ENCODE measurements at regions not wholly inside any gene's neighbourhood (a gene's known extent, or its start where the extent isn't known, plus 50 kb on each side); places are given as distances from the start of the nearest gene placed in this dataset.

DNA sequence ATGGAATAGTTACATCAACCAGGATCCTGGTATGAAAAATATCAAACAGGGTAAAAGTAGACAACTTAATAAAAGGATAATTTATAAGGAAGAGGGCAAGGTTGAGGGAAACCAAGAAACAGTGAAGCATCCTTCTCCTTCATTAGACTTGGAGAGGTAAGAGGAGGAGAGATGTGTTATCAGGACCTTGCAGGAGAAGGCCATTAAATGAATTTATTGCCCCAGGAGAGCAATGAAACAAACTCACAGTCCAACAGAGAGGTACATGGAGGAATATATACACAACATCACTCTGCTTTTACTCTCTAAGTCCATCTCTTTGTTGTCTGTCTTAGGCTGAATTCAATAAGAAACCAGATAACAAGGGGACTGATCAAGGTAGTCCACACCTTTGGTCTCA, 966.2 kb downstream of the SORCS1 start:
- H3K4me3 Mint-ChIP-seq, result no peak overlapping the region
- H3K79me2 ChIP-seq (ENCODE audit: control insufficient read depth, insufficient read depth, low read length), result no peaks in the 10 kb centered on the region
- no peak overlapping the region for H3K9ac ChIP-seq (ENCODE audit: low read length)
- H3K4me1 Mint-ChIP-seq, result no peaks in the 10 kb centered on the region
- H2AFZ ChIP-seq (ENCODE audit: insufficient read depth, low read depth, low read length, poor library complexity, severe bottlenecking), result no peak overlapping the region
- no peak overlapping the region for H3K4me3 ChIP-seq (ENCODE audit: control extremely low read depth in 1 of 5, extremely low read depth in 1 of 5, insufficient read depth in 1 of 5, low read depth in 2 of 5, low read length in 4 of 5)
- no peaks in the 10 kb centered on the region for H3K4me1 ChIP-seq (ENCODE audit: control insufficient read depth in 2 of 2, insufficient read depth in 2 of 2, low read length in 2 of 2)
- no peak overlapping the region for H3K27ac ChIP-seq (ENCODE audit: low read length in 2 of 2)
- ChIA-PET POLR2A (no interaction called here), CTCF (no interaction called here)
- no peak for ATAC-seq (ENCODE audit: low read depth)
- H3K9me3 ChIP-seq (ENCODE audit: control extremely low read depth in 1 of 3, control insufficient read depth in 2 of 3, insufficient read depth in 1 of 3, low read length in 2 of 3), result peaks cover 0 to under 1% (median 0%) of the 10 kb centered on the region in 3 donors
- H3K4me2 ChIP-seq (replicated peaks; ENCODE audit: low read depth, low read length, poor library complexity, severe bottlenecking), result no peak overlapping the region
- TF ChIP-seq, protein P1, sequence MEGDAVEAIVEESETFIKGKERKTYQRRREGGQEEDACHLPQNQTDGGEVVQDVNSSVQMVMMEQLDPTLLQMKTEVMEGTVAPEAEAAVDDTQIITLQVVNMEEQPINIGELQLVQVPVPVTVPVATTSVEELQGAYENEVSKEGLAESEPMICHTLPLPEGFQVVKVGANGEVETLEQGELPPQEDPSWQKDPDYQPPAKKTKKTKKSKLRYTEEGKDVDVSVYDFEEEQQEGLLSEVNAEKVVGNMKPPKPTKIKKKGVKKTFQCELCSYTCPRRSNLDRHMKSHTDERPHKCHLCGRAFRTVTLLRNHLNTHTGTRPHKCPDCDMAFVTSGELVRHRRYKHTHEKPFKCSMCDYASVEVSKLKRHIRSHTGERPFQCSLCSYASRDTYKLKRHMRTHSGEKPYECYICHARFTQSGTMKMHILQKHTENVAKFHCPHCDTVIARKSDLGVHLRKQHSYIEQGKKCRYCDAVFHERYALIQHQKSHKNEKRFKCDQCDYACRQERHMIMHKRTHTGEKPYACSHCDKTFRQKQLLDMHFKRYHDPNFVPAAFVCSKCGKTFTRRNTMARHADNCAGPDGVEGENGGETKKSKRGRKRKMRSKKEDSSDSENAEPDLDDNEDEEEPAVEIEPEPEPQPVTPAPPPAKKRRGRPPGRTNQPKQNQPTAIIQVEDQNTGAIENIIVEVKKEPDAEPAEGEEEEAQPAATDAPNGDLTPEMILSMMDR (IDR thresholded peaks at IDR 0.05), result no peak
- no peak for TF ChIP-seq EZH2 (IDR thresholded peaks at IDR 0.05; ENCODE audit: borderline replicate concordance, insufficient read depth, low read depth, low read length, poor library complexity, severe bottlenecking)
- H3K27me3 Mint-ChIP-seq, result no peaks in the 10 kb centered on the region
- H4K20me1 ChIP-seq (ENCODE audit: control insufficient read depth, insufficient read depth, low read length, poor library complexity, severe bottlenecking), result no peaks in the 10 kb centered on the region
- H3K27me3 ChIP-seq (replicated peaks in 1 of 4; ENCODE audit: control extremely low read depth in 1 of 4, control insufficient read depth in 3 of 4, insufficient read depth in 4 of 4, low read length in 3 of 4), result no peaks in the 10 kb centered on the region
- no peak overlapping the region for H3K27ac Mint-ChIP-seq
- H3K9me3 Mint-ChIP-seq (ENCODE audit: insufficient read depth), result no peaks in the 10 kb centered on the region
- H3K36me3 ChIP-seq (replicated peaks in 1 of 2; ENCODE audit: control extremely low read depth in 1 of 2, control insufficient read depth in 1 of 2, extremely low read depth in 1 of 2, insufficient read depth in 2 of 2, low read length in 1 of 2), result no peaks in the 10 kb centered on the region
- intact Hi-C loops (cut with micrococcal nuclease), result no loop called here
- no peak for DNase-seq

DNA sequence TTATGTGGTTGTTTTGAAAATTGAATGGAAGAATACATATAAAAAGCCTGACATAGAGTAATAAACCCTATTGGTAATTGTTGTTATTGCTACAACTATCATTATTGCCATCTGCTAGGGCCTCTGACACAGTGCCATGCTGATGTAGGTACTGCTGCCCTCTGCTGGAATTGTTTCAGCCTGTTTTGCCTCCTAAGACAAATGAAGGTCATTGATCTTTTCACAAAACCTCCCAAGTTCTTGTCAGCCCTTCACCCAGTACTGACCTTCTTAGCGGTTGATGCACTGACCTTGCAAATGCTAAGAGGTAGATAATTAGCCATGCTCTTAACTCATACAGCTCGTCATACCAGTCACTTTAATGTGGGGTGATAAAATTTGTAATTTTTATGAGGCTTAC, 975.2 kb downstream of the SORCS1 start:
- DNase-seq (no peak), ATAC-seq (ENCODE audit: low read depth) (no peak)
- Mint-ChIP-seq H3K27me3 (no peaks in the 10 kb centered on the region), H3K4me1 (no peaks in the 10 kb centered on the region), H3K9me3 (ENCODE audit: insufficient read depth) (no peaks in the 10 kb centered on the region), H3K4me3 (no peak overlapping the region), H3K27ac (no peak overlapping the region)
- Histone ChIP-seq H3K27me3 (replicated peaks in 1 of 4; ENCODE audit: control extremely low read depth in 1 of 4, control insufficient read depth in 3 of 4, insufficient read depth in 4 of 4, low read length in 3 of 4) (no peaks in the 10 kb centered on the region), H4K20me1 (ENCODE audit: control insufficient read depth, insufficient read depth, low read length, poor library complexity, severe bottlenecking) (no peaks in the 10 kb centered on the region), H3K4me2 (replicated peaks; ENCODE audit: low read depth, low read length, poor library complexity, severe bottlenecking) (no peak overlapping the region), H3K4me1 (ENCODE audit: control insufficient read depth in 2 of 2, insufficient read depth in 2 of 2, low read length in 2 of 2) (no peaks in the 10 kb centered on the region), H3K79me2 (ENCODE audit: control insufficient read depth, insufficient read depth, low read length) (no peaks in the 10 kb centered on the region), H2AFZ (ENCODE audit: insufficient read depth, low read depth, low read length, poor library complexity, severe bottlenecking) (no peak overlapping the region), H3K27ac (ENCODE audit: low read length in 2 of 2) (no peak overlapping the region), H3K36me3 (replicated peaks in 1 of 2; ENCODE audit: control extremely low read depth in 1 of 2, control insufficient read depth in 1 of 2, extremely low read depth in 1 of 2, insufficient read depth in 2 of 2, low read length in 1 of 2) (no peaks in the 10 kb centered on the region), H3K9ac (ENCODE audit: low read length) (no peak overlapping the region), H3K4me3 (ENCODE audit: control extremely low read depth in 1 of 5, extremely low read depth in 1 of 5, insufficient read depth in 1 of 5, low read depth in 2 of 5, low read length in 4 of 5) (no peak overlapping the region), H3K9me3 (ENCODE audit: control extremely low read depth in 1 of 3, control insufficient read depth in 2 of 3, insufficient read depth in 1 of 3, low read length in 2 of 3) (no peaks in the 10 kb centered on the region)
- POLR2A ChIA-PET, result no interaction called here
- no CpG with 5 or more reads among the region's 2 CpGs for WGBS (ENCODE audit: insufficient coverage)
- intact Hi-C loops (cut with micrococcal nuclease), result no loop called here
- CTCF ChIA-PET, result no interaction called here
- no peak for TF ChIP-seq EZH2 (IDR thresholded peaks at IDR 0.05; ENCODE audit: borderline replicate concordance, insufficient read depth, low read depth, low read length, poor library complexity, severe bottlenecking)
- TF ChIP-seq, protein P1 (IDR thresholded peaks at IDR 0.05), result no peak

Measured in B cell (primary cell).